ENCODE measurements at regions not wholly inside any gene's neighbourhood (a gene's known extent, or its start where the extent isn't known, plus 50 kb on each side); places are given as distances from the start of the nearest gene placed in this dataset.

DNA sequence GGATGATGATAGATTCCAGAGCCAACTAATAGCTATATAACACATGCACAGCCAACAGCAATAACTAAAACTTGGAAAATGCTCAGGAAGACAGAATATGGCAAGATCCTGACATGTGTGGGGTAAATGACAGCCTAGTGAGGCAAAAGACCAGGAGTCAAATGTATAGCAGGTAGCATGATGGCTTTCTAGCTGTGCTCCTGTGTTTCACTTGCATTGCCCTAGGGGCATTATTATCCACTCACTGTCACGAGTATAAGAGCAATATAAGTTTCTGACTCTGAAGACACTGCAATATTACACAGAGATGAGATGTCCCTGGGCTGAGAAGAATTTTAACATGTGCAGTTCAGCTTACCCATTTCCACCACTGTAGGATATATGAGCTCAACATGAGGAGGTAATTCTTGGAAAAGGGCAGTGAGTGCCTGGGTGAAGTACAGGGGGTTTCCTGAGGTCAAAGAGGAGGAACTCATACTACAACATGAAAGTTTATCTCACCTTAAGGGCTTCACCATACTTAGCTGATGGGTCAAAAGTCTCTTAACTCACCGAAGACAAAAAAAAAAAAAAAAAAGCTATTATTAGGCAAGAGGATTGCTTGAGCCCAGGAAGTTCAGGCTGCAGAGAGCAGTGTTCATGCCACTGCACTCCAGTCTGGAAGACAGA, 1385.6 kb upstream of the SLC39A10 start:
- TF ChIP-seq, protein P1, sequence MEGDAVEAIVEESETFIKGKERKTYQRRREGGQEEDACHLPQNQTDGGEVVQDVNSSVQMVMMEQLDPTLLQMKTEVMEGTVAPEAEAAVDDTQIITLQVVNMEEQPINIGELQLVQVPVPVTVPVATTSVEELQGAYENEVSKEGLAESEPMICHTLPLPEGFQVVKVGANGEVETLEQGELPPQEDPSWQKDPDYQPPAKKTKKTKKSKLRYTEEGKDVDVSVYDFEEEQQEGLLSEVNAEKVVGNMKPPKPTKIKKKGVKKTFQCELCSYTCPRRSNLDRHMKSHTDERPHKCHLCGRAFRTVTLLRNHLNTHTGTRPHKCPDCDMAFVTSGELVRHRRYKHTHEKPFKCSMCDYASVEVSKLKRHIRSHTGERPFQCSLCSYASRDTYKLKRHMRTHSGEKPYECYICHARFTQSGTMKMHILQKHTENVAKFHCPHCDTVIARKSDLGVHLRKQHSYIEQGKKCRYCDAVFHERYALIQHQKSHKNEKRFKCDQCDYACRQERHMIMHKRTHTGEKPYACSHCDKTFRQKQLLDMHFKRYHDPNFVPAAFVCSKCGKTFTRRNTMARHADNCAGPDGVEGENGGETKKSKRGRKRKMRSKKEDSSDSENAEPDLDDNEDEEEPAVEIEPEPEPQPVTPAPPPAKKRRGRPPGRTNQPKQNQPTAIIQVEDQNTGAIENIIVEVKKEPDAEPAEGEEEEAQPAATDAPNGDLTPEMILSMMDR (IDR thresholded peaks at IDR 0.05; ENCODE audit: insufficient read depth in 1 of 2, low read depth in 1 of 2, low read length in 1 of 2, severe bottlenecking in 1 of 2, unreplicated experiment in 1 of 2) = no peak
- Histone ChIP-seq H3K4me3 (ENCODE audit: low read depth, low read length) (no peak overlapping the region), H3K36me3 (ENCODE audit: control insufficient read depth, insufficient read depth, low read length) (no peaks in the 10 kb centered on the region), H3K9me3 (no peaks in the 10 kb centered on the region), H3K4me1 (no peaks in the 10 kb centered on the region), H3K27me3 (replicated peaks; ENCODE audit: control insufficient read depth, insufficient read depth, low read length) (no peaks in the 10 kb centered on the region)
- POLR2A ChIA-PET = no interaction called here
- Mint-ChIP-seq H3K27ac (ENCODE audit: unreplicated experiment) (no peak overlapping the region), H3K9me3 (ENCODE audit: unreplicated experiment) (no peaks in the 10 kb centered on the region), H3K36me3 (ENCODE audit: insufficient read depth, unreplicated experiment) (no peaks in the 10 kb centered on the region), H3K4me3 (ENCODE audit: unreplicated experiment) (no peak overlapping the region), H3K27me3 (ENCODE audit: insufficient read depth, unreplicated experiment) (no peaks in the 10 kb centered on the region), H3K4me1 (ENCODE audit: low read depth, unreplicated experiment) (no peaks in the 10 kb centered on the region)
- no TSS peak for BruUV-seq (replicated peaks)
- CTCF ChIA-PET = no interaction called here
- intact Hi-C loops (cut with micrococcal nuclease; ENCODE audit: unreplicated experiment) = no loop called here
- no peak for DNase-seq

DNA sequence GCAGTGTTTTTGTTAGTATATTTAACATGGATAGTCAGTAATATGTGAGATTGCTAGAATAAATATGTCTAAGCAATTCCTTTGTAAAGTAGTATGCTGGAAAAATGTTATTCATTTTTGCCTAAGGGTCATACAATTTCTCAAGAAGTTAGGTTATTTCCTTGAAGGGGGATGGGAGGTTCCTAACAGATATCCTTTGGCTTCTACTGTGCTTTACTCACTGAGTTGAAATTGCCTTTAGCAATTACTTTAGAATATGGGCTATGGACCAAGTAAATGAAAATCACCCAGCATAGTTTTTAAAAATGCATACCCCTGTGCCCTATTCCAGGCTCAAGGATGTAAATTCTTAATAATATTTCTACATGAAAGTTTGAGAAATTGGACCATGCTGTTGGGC, 1386.4 kb upstream of the SLC39A10 start:
- Histone ChIP-seq H3K36me3 (ENCODE audit: control insufficient read depth, insufficient read depth, low read length) (no peaks in the 10 kb centered on the region), H3K27me3 (replicated peaks; ENCODE audit: control insufficient read depth, insufficient read depth, low read length) (no peaks in the 10 kb centered on the region), H3K4me3 (ENCODE audit: low read depth, low read length) (no peak overlapping the region), H3K9me3 (no peaks in the 10 kb centered on the region), H3K4me1 (no peaks in the 10 kb centered on the region)
- intact Hi-C loops (cut with micrococcal nuclease; ENCODE audit: unreplicated experiment) = no loop called here
- TF ChIP-seq, protein P1 (IDR thresholded peaks at IDR 0.05; ENCODE audit: insufficient read depth in 1 of 2, low read depth in 1 of 2, low read length in 1 of 2, severe bottlenecking in 1 of 2, unreplicated experiment in 1 of 2) = no peak
- no peaks in the 10 kb centered on the region for H3K4me1 Mint-ChIP-seq (ENCODE audit: low read depth, unreplicated experiment)
- H3K4me3 Mint-ChIP-seq (ENCODE audit: unreplicated experiment) = no peak overlapping the region
- DNase-seq = no peak
- H3K27me3 Mint-ChIP-seq (ENCODE audit: insufficient read depth, unreplicated experiment) = no peaks in the 10 kb centered on the region
- no peak overlapping the region for H3K27ac Mint-ChIP-seq (ENCODE audit: unreplicated experiment)
- no peaks in the 10 kb centered on the region for H3K36me3 Mint-ChIP-seq (ENCODE audit: insufficient read depth, unreplicated experiment)
- POLR2A ChIA-PET = no interaction called here
- CTCF ChIA-PET = no interaction called here
- H3K9me3 Mint-ChIP-seq (ENCODE audit: unreplicated experiment) = no peaks in the 10 kb centered on the region
- BruUV-seq (replicated peaks) = no TSS peak

DNA sequence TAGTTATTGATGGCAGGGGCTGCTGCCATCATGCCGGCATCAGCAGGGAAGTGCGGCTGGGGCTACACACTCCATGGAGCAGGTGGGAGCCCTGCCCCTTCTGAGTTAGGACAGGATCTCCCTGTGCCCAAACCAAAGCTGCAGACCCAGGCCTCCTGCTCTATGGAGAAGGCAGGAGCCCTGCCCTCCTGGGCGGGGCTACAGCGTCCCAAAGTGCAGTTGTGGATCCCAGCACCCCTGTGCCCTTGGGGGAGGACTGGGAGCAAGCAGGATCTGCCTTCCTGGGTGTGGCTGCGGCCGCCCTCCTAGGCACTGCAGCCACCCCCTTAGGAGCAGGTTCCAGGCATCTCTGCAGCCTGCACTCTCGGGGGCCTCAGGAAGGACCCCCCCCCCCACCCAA, 1392.4 kb upstream of the SLC39A10 start:
- Histone ChIP-seq H3K9me3 (no peaks in the 10 kb centered on the region), H3K4me3 (ENCODE audit: low read depth, low read length) (no peak overlapping the region), H3K36me3 (ENCODE audit: control insufficient read depth, insufficient read depth, low read length) (no peaks in the 10 kb centered on the region), H3K27me3 (replicated peaks; ENCODE audit: control insufficient read depth, insufficient read depth, low read length) (no peaks in the 10 kb centered on the region), H3K4me1 (no peaks in the 10 kb centered on the region)
- Mint-ChIP-seq H3K36me3 (ENCODE audit: insufficient read depth, unreplicated experiment) (no peaks in the 10 kb centered on the region), H3K9me3 (ENCODE audit: unreplicated experiment) (no peaks in the 10 kb centered on the region), H3K27ac (ENCODE audit: unreplicated experiment) (no peak overlapping the region), H3K27me3 (ENCODE audit: insufficient read depth, unreplicated experiment) (no peaks in the 10 kb centered on the region), H3K4me3 (ENCODE audit: unreplicated experiment) (no peak overlapping the region), H3K4me1 (ENCODE audit: low read depth, unreplicated experiment) (no peaks in the 10 kb centered on the region)
- TF ChIP-seq, protein P1 (IDR thresholded peaks at IDR 0.05; ENCODE audit: insufficient read depth in 1 of 2, low read depth in 1 of 2, low read length in 1 of 2, severe bottlenecking in 1 of 2, unreplicated experiment in 1 of 2) = no peak
- DNase-seq = no peak
- BruUV-seq (replicated peaks) = no TSS peak
- POLR2A ChIA-PET = no interaction called here
- CTCF ChIA-PET = no interaction called here
- intact Hi-C loops (cut with micrococcal nuclease; ENCODE audit: unreplicated experiment) = no loop called here
